Right forelimb (tissue), 1 donor: ENCODE measurements at regions not wholly inside any gene's neighbourhood (a gene's known extent, or its start where the extent isn't known, plus 50 kb on each side); places are given as distances from the start of the nearest gene placed in this dataset.
"Not testable (repeated sequence)": the region's sequence is repeated elsewhere in the genome, so short reads cannot be mapped to it uniquely, and the experiment has no call there.

ENCODE experiments used
- DNase-seq: peaks from one replicate; pipeline ENCODE4 v3.0.0-alpha.2; 2018

DNA sequence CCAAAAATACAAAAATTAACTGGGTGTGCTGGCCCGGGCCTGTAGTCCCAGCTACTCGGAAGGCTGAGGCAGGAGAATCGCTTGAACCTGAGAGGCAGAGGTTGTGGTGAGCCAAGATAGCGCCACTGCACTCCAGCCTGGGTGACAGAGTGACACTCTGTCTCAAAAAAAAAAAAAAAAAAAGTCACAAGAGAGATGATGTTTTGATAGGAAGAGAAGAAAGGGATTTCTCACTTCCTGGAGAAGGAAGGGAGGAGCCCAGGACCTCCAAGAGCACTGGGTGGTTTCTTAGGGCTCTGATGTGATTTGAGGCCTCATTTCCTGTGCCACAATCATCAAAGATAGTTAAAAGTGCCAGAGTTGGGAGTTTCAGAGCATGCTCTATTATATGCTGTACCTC, 1048.3 kb downstream of the BCL11B start:
- not testable (repeated sequence) for DNase-seq

- DNase-seq = no peak
Observed at GRCh38 chr14:98226411-98226810, 1045.6 kb downstream of the BCL11B start.

DNA sequence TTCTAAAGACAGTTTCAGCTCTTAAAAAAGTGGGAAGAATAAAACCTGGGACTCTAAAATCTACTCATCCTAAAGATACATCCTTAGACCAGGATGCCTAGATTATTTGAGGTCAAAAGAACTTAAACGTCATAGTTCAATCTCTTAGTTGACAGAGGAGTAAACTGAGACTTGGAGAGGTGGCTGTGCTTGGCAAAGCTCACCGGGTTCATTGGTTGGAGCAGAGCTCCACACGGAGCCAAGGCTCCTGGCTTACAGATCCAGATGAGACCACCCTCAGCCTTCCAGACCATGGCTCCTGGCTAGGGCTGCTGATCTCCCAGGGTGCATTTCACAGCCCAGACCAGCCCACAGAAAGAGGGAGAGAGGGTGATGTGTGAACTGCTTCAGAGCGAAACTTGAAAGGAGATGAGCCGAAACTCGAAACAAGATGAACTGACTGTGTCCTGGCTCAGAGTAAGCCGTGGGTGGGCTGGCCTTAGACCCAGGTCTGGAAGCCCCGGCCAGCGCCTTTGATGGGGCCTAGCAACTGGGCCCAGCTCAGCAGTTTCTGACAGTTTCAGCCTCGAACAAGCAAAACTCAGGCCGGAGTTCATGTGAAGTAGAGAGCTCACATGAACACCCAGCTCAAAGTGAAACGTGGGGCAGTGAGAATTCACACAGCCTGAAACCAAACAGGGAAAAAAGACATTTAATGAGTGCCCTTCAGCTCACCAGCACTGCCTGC, 1044.8 kb downstream of the BCL11B start:
- DNase-seq = no peak

GRCh38 chr14:98227727-98228111, 1044.3 kb downstream of the BCL11B start:
- DNase-seq = no peak

- DNase-seq = no peak
Observed at GRCh38 chr14:98229656-98230366, 1042.2 kb downstream of the BCL11B start.

DNA sequence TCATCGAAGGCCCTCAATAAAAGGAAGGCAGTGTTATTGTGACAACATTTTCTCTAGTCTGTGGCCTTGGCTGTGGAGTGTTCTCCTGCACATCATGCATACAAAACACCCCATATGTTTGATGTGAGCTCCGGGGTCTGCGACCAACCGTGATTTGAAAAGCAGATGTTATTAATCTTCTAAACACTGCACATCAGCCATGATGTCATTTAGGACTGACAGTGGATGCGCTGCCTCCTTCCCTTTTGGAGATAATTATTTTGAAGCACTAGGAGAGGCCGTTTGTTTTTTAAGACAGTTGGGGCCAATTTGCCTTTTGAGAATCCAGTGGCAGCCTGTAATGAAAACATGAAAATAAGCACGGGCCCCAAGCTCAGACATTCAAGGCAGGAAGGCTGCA, 1041.6 kb downstream of the BCL11B start:
- DNase-seq = no peak

DNA sequence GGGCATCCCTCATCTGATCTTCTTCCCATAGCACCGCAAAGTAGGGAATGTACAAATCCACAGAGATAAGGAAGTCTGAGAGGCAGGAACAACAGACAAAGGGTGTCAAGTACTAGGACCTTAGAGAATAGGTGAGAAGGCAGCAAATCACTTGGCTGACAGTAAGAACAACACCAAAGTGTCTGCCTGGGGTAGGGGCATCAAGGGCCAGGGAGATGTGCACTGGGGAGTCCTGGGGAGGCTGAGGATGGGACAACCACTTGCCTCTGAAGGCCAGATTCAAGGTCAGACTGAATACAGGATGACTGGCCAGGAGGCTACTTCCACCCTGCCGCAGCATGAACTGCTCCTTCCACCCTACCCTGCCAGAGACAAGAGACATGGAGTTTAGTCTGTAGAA, 1040.8 kb downstream of the BCL11B start:
- no peak for DNase-seq

DNA sequence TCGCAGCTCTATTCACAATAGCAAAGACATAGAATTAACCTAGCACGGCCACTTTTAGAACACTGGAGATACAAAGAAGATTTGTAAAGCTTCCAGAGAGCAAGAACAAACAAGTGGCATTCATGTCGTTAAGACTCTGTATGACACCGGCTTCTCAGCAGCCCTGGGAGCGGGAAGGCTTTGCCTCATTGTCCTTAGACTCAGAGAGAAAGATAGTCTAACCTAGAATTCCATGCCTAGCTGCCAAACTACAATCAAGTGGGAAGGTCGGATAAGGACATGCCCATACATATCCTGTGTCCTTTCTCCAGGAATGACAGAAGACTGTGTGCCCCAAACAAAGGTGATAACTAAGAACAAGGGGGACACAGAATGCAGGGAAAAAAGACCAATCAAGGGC, 1038.3 kb downstream of the BCL11B start:
- no peak for DNase-seq

GRCh38 chr14:98234208-98234607, 1037.8 kb downstream of the BCL11B start:
- no peak for DNase-seq

DNA sequence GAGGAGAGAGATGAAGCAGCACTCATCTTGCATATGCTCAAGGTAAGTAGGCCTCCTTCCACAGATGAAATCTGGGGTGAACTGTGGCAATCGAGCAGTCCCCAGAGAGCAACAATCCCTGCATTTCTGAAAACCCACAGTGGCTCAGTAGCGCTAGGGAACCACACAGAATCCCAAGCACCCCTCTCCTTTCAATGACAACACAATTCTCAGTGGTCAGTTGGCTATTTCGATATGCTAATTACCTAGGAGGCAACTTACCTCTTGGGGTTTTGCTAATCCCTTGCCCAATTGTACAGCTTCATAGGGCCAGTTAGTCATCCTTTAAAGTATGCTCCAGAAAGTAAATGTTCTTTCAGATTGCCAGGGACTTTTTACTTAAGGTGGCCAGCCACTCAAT, 1035.7 kb downstream of the BCL11B start:
- no peak for DNase-seq

DNA sequence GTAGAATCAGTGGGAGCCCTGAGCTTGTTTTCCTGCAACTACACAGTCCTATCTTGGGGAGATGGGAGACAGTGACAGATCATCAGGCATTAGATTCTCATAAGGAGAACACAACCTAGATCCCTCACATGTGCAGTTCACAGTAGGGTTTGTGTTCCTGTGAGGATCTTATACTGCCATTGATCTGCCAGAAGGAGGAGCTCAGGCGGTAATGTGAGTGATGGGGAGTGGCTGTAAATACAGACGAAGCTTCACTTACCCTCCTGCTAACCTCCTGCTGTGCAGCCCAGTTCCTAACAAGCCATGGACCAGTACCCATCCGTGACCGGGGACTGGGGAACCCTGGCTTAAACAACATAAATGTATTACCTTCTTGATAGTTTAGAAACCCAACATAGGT, 1034.1 kb downstream of the BCL11B start:
- no peak for DNase-seq

GRCh38 chr14:98240376-98240775, 1031.6 kb downstream of the BCL11B start:
- DNase-seq = no peak

- no peak for DNase-seq
Observed at GRCh38 chr14:98242903-98243302, 1029.1 kb downstream of the BCL11B start.

DNA sequence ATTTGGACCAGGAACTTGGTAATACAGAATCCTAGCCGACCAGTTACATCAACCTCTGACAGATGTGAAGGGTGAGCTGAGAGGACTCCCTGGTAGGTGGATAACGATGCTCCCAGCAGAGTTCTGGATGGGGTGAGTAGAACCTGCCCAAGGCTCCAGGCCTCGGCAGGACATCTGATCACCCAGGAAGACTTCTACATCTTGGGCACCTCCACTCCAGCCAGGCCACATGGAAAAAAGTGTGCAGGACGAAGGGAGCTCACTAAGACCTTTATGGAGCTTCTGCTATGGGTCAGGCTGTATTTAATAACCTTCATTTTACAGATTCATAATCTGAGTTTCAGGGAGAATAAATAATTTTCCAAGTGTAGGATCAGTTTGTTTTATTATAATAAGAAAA, 1028.7 kb downstream of the BCL11B start:
- DNase-seq = no peak

GRCh38 chr14:98244162-98244948, 1027.6 kb downstream of the BCL11B start:
- DNase-seq = no peak

GRCh38 chr14:98244966-98245569, 1026.9 kb downstream of the BCL11B start:
- DNase-seq = no peak

- no peak for DNase-seq
Observed at GRCh38 chr14:98249057-98249456, 1022.9 kb downstream of the BCL11B start.

DNA sequence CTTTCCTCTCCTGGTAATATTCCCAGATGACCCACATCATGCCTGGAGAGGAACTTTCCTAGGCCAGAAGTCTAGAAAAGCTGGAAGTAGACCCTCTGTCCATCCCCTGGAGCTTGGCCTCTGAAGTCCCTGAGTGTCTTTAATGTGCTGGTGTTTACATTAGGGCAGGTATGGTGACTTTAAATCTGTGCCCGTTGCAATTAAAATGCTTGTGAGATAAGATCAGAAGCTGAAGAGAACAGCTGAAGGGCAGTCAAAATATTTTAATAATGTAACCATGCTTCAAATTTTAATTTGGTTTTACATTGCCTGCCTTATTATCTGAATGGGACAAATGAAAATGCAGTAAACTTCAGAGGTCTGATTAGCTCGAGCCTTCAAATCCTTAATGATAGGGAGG, 1022.5 kb downstream of the BCL11B start:
- DNase-seq = no peak

- no peak for DNase-seq
Observed at GRCh38 chr14:98252820-98253219, 1019.2 kb downstream of the BCL11B start.

GRCh38 chr14:98259881-98260280, 1012.1 kb downstream of the BCL11B start:
- DNase-seq = no peak

- no peak for DNase-seq
Observed at GRCh38 chr14:98262566-98262965, 1009.4 kb downstream of the BCL11B start.

DNA sequence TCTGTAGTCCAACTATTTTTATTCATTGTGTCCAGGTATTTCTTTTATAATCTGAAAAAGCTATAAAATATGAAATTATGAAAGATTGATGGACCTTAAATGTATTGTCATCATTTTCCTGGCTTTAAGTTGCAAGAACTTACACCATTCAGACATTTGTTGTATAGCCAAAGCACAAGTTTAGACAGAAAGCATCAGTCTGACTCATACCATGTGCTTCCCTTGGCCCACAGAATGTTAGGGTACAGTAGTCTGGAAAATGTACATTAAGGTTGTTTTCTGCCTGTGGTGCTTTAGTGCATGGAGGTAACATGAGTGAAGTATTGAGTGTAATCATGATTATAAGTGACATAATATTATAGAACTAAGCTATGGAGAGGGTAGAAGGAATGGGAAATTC, 1002.5 kb downstream of the BCL11B start:
- no peak for DNase-seq

GRCh38 chr14:98270201-98270600, 1001.8 kb downstream of the BCL11B start:
- no peak for DNase-seq
